GM18505 (cell line): ENCODE measurements at regions not wholly inside any gene's neighbourhood (a gene's known extent, or its start where the extent isn't known, plus 50 kb on each side); places are given as distances from the start of the nearest gene placed in this dataset.

Experiments
- ATAC-seq: cut with Tn5 transposase; IDR thresholded peaks from one replicate; pipeline ENCODE4 v1.9.1; 2021; ENCODE audit not compliant: unreplicated experiment
- POLR2A ChIP-seq: IDR thresholded peaks from 4 replicates; pipeline ENCODE4 v1.6.1; 2011; ENCODE audit warnings: borderline replicate concordance; ENCODE audit not compliant: insufficient read depth, insufficient read length; ENCODE audit errors: extremely low read depth

- TF ChIP-seq POLR2A: no peak
- ATAC-seq: no peak
Measured at GRCh38 chr14:97571866-97572555, 774.8 kb downstream of the VRK1 start.

- no peak for ATAC-seq
- TF ChIP-seq POLR2A: no peak
Measured at GRCh38 chr14:97572583-97573458, 775.6 kb downstream of the VRK1 start.

DNA sequence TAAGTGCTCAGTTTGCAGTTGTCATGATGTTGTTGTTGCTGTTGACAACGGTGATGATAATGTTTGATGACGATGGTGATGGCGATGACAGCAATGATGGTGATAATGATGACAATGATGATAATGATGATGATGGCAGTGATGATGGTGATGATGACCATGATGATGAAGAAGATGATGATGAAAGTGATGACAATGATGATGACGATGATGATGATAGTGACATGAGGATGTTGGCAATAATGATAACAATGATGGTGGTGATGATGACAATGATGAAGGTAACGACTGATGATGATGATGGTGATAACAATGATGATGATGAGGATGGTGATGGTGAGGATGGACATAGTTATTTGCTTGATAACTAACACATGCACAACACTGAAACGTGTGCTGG is 778.5 kb downstream of the VRK1 start:
- no peak for ATAC-seq
- TF ChIP-seq POLR2A: no peak

- ATAC-seq: no peak
- no peak for TF ChIP-seq POLR2A
Measured at GRCh38 chr14:97578982-97579548, 781.9 kb downstream of the VRK1 start.

- no peak for TF ChIP-seq POLR2A
- no peak for ATAC-seq
Measured at GRCh38 chr14:97581016-97581415, 783.8 kb downstream of the VRK1 start.

GRCh38 chr14:97582022-97582421 is 784.8 kb downstream of the VRK1 start:
- no peak for TF ChIP-seq POLR2A
- ATAC-seq: no peak

DNA sequence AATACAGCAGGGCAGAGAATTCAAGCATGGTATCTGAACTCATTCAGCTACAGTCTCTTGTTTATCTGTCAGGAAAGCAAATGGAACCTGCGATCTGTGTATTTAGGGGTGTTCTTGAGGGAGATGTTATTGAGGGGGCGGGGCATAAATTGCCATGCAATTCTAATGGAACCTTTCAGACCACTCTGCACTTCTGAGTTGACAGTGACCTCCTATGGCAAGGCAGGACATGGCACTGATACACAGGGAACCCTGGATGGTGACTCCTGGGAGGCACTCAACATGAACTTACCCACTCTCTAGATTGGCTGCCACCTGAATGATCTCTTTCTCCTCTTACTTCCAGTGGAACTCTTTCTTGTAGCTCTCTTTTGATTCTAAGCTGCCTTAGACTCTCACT is 787.3 kb downstream of the VRK1 start:
- no peak for TF ChIP-seq POLR2A

GRCh38 chr14:97592341-97592980 is 795.3 kb downstream of the VRK1 start:
- no peak for TF ChIP-seq POLR2A
- ATAC-seq: no peak

More for the DNA sequence above, 787.3 kb downstream of the VRK1 start:
- no peak for ATAC-seq

GRCh38 chr14:97594306-97594705 is 797.1 kb downstream of the VRK1 start:
- TF ChIP-seq POLR2A: no peak
- ATAC-seq: no peak

DNA sequence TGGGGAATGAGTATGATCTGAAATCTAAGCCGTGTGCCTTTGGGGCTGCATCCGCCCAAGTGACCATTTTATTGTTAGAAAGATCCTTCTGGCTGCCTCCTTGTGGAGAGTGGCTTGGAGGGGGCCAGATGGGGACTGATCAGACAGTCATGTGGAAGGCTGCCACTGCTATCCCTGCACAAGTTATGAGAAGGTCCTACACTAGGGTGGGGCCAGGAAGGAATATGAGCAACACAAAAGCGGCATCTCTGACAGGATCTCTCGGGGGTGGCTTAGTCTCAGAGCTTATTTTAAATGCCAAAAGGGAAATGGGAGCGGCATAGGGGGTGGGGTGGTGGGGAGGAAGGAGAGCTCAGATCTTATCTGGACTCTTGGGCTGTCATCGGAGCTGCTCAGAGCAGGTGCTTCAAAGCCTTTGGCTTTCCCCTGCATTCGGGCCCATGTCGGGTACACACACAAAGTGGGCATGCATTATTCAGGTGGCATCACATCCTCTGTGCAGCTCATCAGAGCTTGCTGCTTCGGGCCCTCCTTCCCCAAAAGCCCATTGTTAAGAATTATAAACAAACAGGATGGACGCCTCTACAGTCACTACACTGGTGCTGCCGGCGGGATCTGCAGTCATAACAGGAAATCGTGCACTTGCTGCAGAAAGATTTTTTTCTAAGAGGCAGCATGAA is 805.4 kb downstream of the VRK1 start:
- no peak for TF ChIP-seq POLR2A
- ATAC-seq: no peak

DNA sequence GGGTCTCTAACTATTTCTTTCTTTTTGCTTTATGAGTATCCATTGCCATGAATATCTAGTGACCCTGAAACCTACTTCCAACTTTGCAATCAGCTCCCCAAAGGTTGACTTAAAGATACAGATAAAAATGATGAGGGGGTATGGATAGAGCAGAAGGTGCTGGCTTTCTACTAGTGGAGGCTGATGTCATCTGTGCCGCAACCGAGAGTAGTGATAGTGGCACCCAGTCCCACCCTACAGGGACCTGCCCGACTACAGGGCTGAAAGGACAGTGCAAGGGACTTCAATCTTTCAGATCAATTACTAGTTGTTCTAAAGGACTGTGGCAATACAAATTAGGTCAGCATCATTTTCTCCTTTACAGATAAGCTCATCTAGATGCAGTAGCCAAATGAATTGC is 806.0 kb downstream of the VRK1 start:
- no peak for ATAC-seq
- TF ChIP-seq POLR2A: no peak

DNA sequence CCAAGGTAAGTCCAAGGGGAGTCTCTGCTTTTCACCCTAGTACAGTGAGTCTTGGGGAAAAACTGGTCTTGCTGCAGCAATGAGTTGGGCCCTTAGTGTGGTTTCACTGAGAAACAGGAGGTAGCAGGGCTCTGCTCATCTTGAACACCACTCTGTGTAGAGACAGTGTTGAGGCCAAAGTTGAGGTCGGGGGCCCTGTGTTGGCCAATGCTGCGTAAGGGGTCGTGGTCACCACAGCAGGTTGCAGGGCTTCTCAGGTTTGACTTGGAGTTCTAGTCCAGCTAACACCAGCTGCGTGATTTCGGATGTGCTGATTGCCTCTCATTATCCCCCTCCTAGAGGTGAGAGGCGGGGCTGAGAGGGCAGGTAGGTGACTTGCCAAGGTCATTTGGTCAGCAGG is 807.5 kb downstream of the VRK1 start:
- no peak for ATAC-seq
- TF ChIP-seq POLR2A: no peak

GRCh38 chr14:97618401-97618800 is 821.2 kb downstream of the VRK1 start:
- TF ChIP-seq POLR2A: no peak
- no peak for ATAC-seq
